H1 (cell line): ENCODE measurements at regions not wholly inside any gene's neighbourhood (a gene's known extent, or its start where the extent isn't known, plus 50 kb on each side); places are given as distances from the start of the nearest gene placed in this dataset.

ENCODE experiments used
- SIRT6 ChIP-seq: IDR thresholded peaks from one replicate; pipeline ENCODE4 v1.7.1; 2012; ENCODE audit warnings: low read length, inconsistent platforms
- TAF1 ChIP-seq: IDR thresholded peaks from 2 replicates; pipeline ENCODE4 v1.6.1; 2011; ENCODE audit warnings: mild to moderate bottlenecking, low read depth, low read length

- no peak for TF ChIP-seq SIRT6
- no peak for TF ChIP-seq TAF1
Measured at GRCh38 chr20:55528482-55528881, 476.8 kb downstream of the CBLN4 start (continued).
